GM12873 (cell line): ENCODE measurements at regions not wholly inside any gene's neighbourhood (a gene's known extent, or its start where the extent isn't known, plus 50 kb on each side); places are given as distances from the start of the nearest gene placed in this dataset.

Experiments
- CTCF ChIP-seq: IDR thresholded peaks from 2 replicates; pipeline ENCODE4 v1.5.1; 2012; ENCODE audit warnings: low read depth, mild to moderate bottlenecking, moderate library complexity, low read length, control low read depth; ENCODE audit not compliant: insufficient read depth; ENCODE audit errors: missing control alignments

- TF ChIP-seq CTCF = no peak
These were observed 460.2 kb upstream of the IMPG1 start for GRCh38 chr6:76532647-76533046.

- no peak for TF ChIP-seq CTCF
These were observed 446.0 kb upstream of the IMPG1 start for GRCh38 chr6:76518443-76518842.

DNA sequence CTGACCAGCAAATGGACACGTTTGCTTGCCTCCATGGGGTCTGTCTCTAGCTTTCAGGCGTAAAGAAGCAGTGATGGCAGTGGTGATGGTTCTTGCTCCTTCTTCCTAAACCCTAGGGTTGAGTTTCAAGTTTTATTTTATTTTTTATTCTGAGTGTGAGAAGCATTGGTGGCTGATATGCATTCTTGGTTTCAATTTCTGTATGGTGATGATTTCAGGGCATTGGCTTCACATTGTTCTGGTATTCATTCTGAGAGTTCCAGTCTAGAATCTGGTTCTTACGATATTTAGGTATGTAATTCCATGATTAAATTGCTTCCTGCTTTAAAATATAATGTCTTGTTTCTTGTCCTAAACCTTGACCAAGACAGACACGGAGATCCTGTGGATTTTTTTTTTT is 444.5 kb upstream of the IMPG1 start:
- no peak for TF ChIP-seq CTCF

DNA sequence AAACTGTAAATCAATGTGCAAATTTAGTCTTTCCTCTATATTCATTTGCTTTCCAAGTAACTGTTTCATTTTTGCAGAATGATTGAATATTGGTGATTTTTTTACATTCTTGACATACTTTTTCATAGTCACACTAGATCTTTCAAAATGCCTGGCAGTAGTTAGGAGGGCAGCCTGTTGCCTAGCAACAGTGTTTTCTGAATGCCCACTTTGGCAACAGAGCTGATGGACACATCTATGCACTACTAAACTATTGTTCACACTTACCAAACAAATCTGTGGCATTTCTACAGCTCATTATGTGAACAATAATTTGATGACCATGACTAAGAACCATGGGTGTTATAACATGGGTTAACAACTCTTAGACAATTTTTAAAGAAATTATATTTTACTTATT is 438.0 kb upstream of the IMPG1 start:
- TF ChIP-seq CTCF = no peak

- TF ChIP-seq CTCF = no peak
These were observed 436.9 kb upstream of the IMPG1 start for GRCh38 chr6:76509397-76509796.

DNA sequence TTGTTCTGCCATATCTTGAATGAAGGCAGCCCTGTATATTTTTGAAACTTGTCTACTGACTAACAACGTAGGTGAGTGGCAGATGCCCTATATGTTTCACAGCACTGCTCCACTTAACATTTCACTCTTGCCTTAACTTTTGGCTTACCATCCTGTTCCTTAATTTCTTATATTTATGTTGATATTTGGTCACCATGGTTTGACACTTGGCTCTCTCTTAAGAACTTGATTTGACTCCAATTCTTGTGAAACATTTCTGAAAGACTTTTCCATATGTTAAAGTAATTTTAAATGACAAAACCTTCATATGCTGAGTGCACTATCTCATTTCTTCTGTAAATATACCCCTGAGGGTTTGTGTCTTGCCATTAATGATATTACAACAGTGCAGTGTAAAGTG is 434.3 kb upstream of the IMPG1 start:
- no peak for TF ChIP-seq CTCF

DNA sequence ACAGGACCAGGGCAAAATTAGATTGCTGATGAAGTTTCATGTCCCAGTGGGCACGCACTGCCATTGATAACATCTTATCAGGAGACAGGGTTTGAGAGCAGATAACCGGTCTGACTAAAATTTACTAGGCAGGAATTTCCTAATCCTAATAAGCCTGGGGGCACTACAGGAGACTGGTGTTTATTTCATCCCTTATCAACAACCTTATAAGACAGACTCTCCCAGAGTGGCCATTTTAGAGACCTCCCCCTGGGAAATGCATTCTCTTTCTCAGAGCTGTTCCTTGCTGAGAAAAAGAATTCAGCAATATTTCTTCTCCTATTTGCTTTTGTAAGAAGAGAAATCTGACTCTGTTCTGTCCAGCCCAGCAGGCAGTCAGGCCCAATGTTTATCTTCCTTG is 423.4 kb upstream of the IMPG1 start:
- no peak for TF ChIP-seq CTCF

- TF ChIP-seq CTCF = no peak
These were observed 418.0 kb upstream of the IMPG1 start for GRCh38 chr6:76490456-76490855.
